ENCODE measurements at regions not wholly inside any gene's neighbourhood (a gene's known extent, or its start where the extent isn't known, plus 50 kb on each side); places are given as distances from the start of the nearest gene placed in this dataset.

DNA sequence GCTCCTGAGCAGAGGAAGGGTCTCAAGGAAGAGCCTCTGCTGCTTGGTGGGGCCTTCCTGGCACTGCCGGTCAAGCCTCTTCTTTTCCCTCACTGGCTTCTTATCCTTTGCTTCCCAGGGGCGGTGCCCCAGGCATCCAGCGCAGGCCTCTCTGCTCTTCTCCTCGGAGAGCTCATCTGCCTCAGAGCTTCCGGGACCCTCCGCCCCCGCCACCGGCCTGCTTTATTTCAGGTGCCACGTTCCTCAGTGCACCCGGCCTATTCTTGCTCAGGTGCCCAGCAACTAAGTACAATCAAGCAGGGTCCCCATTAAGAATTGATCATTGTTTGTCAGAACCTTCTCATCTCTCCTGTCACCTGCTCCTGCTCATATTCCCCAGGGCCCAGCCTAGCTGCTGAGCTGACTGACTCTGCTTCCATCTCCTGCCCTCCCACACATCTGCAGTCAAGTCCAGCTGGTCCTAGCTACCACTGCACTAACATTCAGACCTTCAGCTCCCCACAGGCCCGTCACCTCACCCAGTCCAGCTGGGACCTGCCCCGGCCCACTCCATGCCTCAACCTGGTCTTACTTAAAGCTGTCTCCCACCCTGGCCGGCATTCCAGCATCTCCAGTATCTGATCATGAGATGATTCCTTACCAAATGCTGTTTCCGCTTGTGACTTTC, 114.3 kb upstream of the BOD1 start:
- no peak overlapping the region for H3K4me3 ChIP-seq
- ATAC-seq: peak; percentile 46
- no peaks in the 10 kb centered on the region for H3K79me2 ChIP-seq (ENCODE audit: control insufficient read depth, insufficient read depth, low read length)
- ChIA-PET CTCF (ENCODE audit: low intra/inter-chr PET ratio) (no interaction called here), POLR2A (interaction anchor here (1.2 kb wide), 1 partner anchor 14 kb away, joined by 3 read pairs; no protein-coding TSS in a partner anchor)
- WGBS (ENCODE audit: insufficient coverage, low coverage, missing lambda C conversion rate): 50% methylated on average over 11 of the region's 14 CpGs
- in situ Hi-C loops (cut with MboI): no loop called here
- intact Hi-C loops (cut with micrococcal nuclease): no loop called here
- no peak overlapping the region for H3K9ac ChIP-seq (ENCODE audit: insufficient read depth in 1 of 2, low read depth in 2 of 2, low read length in 2 of 2)
- no peaks in the 10 kb centered on the region for H4K20me1 ChIP-seq (replicated peaks; ENCODE audit: control insufficient read depth, insufficient read depth, low read length)
- no peak for FAIRE-seq
- peaks cover 3 to 14% of the 10 kb centered on the region in 2 experiments; a peak in 2 of 5 replicates for H3K4me1 ChIP-seq (replicated peaks in 1 of 2; ENCODE audit: control insufficient read depth in 2 of 2, insufficient read depth in 2 of 2, low read length in 2 of 2)
- BruUV-seq (replicated peaks): no TSS peak
- no peaks in the 10 kb centered on the region for H3K9me3 ChIP-seq (replicated peaks; ENCODE audit: control insufficient read depth, insufficient read depth, low read depth, low read length)
- no peak overlapping the region for H2AFZ ChIP-seq (ENCODE audit: low read depth, low read length)
- H3K27ac ChIP-seq (ENCODE audit: extremely low read depth, low read depth, low read length): no peak overlapping the region
- TF ChIP-seq ADNP (tag; IDR thresholded peaks at IDR 0.05) (no peak), CBX8 (IDR thresholded peaks at IDR 0.05; ENCODE audit: borderline replicate concordance, extremely low read depth, low read depth, low read length, poor library complexity, severe bottlenecking) (no peak), ZBTB7A (IDR thresholded peaks at IDR 0.05; ENCODE audit: borderline replicate concordance, control insufficient read depth, low read depth, low read length) (no peak), ZNF699 (CRISPR knock-in tag; IDR thresholded peaks at IDR 0.05; ENCODE audit: insufficient replicate concordance) (no peak), XRCC3 (IDR thresholded peaks at IDR 0.05) (no peak), CCNT2 (IDR thresholded peaks at IDR 0.05; ENCODE audit: borderline replicate concordance, extremely low read depth, insufficient read length, low read depth, low read length) (no peak)
- TF ChIP-seq, protein P1, sequence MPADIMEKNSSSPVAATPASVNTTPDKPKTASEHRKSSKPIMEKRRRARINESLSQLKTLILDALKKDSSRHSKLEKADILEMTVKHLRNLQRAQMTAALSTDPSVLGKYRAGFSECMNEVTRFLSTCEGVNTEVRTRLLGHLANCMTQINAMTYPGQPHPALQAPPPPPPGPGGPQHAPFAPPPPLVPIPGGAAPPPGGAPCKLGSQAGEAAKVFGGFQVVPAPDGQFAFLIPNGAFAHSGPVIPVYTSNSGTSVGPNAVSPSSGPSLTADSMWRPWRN (IDR thresholded peaks at IDR 0.05; ENCODE audit: low read depth): no peak
- no peaks in the 10 kb centered on the region for H3K9me1 ChIP-seq (ENCODE audit: control insufficient read depth, insufficient read depth, low read length)
- H3K27me3 ChIP-seq (ENCODE audit: control insufficient read depth in 2 of 2, insufficient read depth in 2 of 2, low read length in 2 of 2): no peaks in the 10 kb centered on the region
- DNase-seq (ENCODE audit: extremely low read depth in 1 of 4, low spot score in 3 of 4): no peak
- no peaks in the 10 kb centered on the region for H3K36me3 ChIP-seq (ENCODE audit: control insufficient read depth, insufficient read depth, low read length)
- H3K4me2 ChIP-seq (ENCODE audit: insufficient read depth, low read length): no peak overlapping the region

Data from K562 (cell line).